Activated naive CD4-positive, alpha-beta T cell treated with anti-CD3 and anti-CD28 coated beads for 36 hours (primary cell): ENCODE measurements at regions not wholly inside any gene's neighbourhood (a gene's known extent, or its start where the extent isn't known, plus 50 kb on each side); places are given as distances from the start of the nearest gene placed in this dataset.
"Not testable (repeated sequence)": the region's sequence is repeated elsewhere in the genome, so short reads cannot be mapped to it uniquely, and the experiment has no call there.

ENCODE experiments used
- CTCF ChIA-PET: fragments of 350-600 bp; sonication (Branson Sonifier 250); formaldehyde crosslinking; loops from one replicate; lab custom pipeline; 2021; ENCODE audit warnings: antibody characterized with exemption; lab: Charles Lee
- DNase-seq: peaks from one replicate; pipeline ENCODE4 v3.0.0-alpha.2; 2020
- H3K27ac Mint-ChIP-seq: one replicate; pipeline ENCODE4 v1.8.0; 2021; ENCODE audit warnings: mild to moderate bottlenecking, mixed read lengths
- H3K27me3 Mint-ChIP-seq: one replicate; pipeline ENCODE4 v1.8.0; 2021; ENCODE audit warnings: low read depth, mixed read lengths
- H3K36me3 Mint-ChIP-seq: one replicate; pipeline ENCODE4 v1.8.0; 2021; ENCODE audit warnings: low read depth, mixed read lengths
- H3K4me1 Mint-ChIP-seq: one replicate; pipeline ENCODE4 v1.8.0; 2021; ENCODE audit warnings: low read depth, mixed read lengths
- H3K4me3 Mint-ChIP-seq: one replicate; pipeline ENCODE4 v1.8.0; 2021; ENCODE audit warnings: mild to moderate bottlenecking, moderate library complexity, mixed read lengths
- H3K9me3 Mint-ChIP-seq: one replicate; pipeline ENCODE4 v1.8.0; 2021; ENCODE audit warnings: mixed read lengths
- intact Hi-C: fragments of 100-400 bp; cut with micrococcal nuclease; formaldehyde crosslinking; loops from one replicate; pipeline ENCODE4 v1.15.1; 2023

- CTCF ChIA-PET = no interaction called here
- Mint-ChIP-seq H3K4me3 (no peak overlapping the region), H3K27me3 (no peaks in the 10 kb centered on the region), H3K4me1 (no peaks in the 10 kb centered on the region), H3K27ac (no peak overlapping the region), H3K9me3 (peaks cover 4% of the 10 kb centered on the region), H3K36me3 (no peaks in the 10 kb centered on the region)
- DNase-seq = no peak
- intact Hi-C loops = no loop called here
Measured at GRCh38 chr13:58500938-58501337, 869.4 kb downstream of the PCDH17 start.

DNA sequence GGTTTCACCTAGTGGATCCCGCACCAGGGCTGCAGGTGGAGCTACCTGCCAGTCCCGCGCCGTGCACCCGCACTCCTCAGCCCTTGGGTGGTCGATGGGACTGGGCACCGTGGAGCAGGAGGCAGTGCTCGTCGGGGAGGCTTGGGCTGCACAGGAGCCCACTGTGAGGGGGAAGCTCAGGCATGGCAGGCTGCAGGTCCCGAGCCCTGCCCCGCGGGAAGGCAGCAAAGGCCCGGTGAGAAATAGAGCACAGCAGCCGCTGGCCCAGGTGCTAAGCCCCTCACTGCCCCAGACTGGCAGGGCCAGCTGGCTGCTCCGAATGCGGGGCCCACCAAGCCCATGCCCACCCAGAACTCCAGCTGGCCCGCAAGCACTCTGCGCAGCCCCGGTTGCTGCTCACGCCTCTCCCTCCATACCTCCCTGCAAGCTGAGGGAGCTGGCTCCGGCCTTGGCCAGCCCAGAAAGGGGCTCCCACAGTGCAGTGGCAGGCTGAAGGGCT, 872.7 kb downstream of the PCDH17 start:
- H3K4me1 Mint-ChIP-seq, H3K36me3 Mint-ChIP-seq, H3K27me3 Mint-ChIP-seq, H3K4me3 Mint-ChIP-seq, DNase-seq, H3K27ac Mint-ChIP-seq, CTCF ChIA-PET, intact Hi-C loops, H3K9me3 Mint-ChIP-seq: not testable (repeated sequence)

GRCh38 chr13:58505262-58505920, 873.8 kb downstream of the PCDH17 start:
- H3K4me1 Mint-ChIP-seq, DNase-seq, CTCF ChIA-PET, H3K27me3 Mint-ChIP-seq, H3K36me3 Mint-ChIP-seq, H3K4me3 Mint-ChIP-seq, intact Hi-C loops, H3K27ac Mint-ChIP-seq: not testable (repeated sequence)
- peaks cover 11% of the 10 kb centered on the region for H3K9me3 Mint-ChIP-seq

GRCh38 chr13:58528351-58528750, 896.8 kb downstream of the PCDH17 start:
- Mint-ChIP-seq H3K27me3 (no peaks in the 10 kb centered on the region), H3K9me3 (peaks cover 9% of the 10 kb centered on the region), H3K4me1 (no peaks in the 10 kb centered on the region), H3K27ac (no peak overlapping the region), H3K36me3 (no peaks in the 10 kb centered on the region), H3K4me3 (no peak overlapping the region)
- DNase-seq = no peak
- CTCF ChIA-PET = no interaction called here
- intact Hi-C loops = no loop called here

DNA sequence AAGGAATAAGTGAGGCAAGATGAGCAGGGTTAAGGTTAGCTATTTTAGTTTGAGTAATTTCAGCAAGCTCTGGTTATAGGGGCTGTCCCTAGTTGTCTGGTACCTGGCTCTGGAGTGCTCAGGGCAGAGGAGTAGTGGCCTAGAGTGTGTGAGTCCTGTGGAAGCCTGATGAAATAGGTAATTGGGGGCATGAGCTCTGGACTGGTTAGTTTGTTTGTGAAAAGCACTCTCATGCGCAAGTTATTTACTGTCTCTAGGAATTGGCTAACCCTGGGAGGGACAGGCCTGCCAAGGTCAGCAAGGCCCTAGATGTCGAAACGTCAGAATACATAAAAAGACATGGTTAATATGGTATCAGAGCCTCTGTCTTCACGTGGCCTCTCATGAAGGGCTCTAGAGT, 900.1 kb downstream of the PCDH17 start:
- H3K4me3 Mint-ChIP-seq = no peak overlapping the region
- H3K4me1 Mint-ChIP-seq = no peaks in the 10 kb centered on the region
- no peak overlapping the region for H3K27ac Mint-ChIP-seq
- peaks cover 11% of the 10 kb centered on the region for H3K9me3 Mint-ChIP-seq
- H3K36me3 Mint-ChIP-seq = no peaks in the 10 kb centered on the region
- H3K27me3 Mint-ChIP-seq = no peaks in the 10 kb centered on the region
- intact Hi-C loops = no loop called here
- no peak for DNase-seq
- CTCF ChIA-PET = no interaction called here

- CTCF ChIA-PET = no interaction called here
- intact Hi-C loops = no loop called here
- Mint-ChIP-seq H3K36me3 (no peaks in the 10 kb centered on the region), H3K27ac (no peak overlapping the region), H3K4me3 (no peak overlapping the region), H3K4me1 (no peaks in the 10 kb centered on the region), H3K27me3 (no peaks in the 10 kb centered on the region), H3K9me3 (peaks cover 9% of the 10 kb centered on the region)
- DNase-seq = no peak
Measured at GRCh38 chr13:58542530-58542929, 911.0 kb downstream of the PCDH17 start.

- H3K36me3 Mint-ChIP-seq = no peaks in the 10 kb centered on the region
- CTCF ChIA-PET = no interaction called here
- H3K4me3 Mint-ChIP-seq = no peak overlapping the region
- no peaks in the 10 kb centered on the region for H3K9me3 Mint-ChIP-seq
- no peak overlapping the region for H3K27ac Mint-ChIP-seq
- H3K4me1 Mint-ChIP-seq = no peaks in the 10 kb centered on the region
- H3K27me3 Mint-ChIP-seq = no peaks in the 10 kb centered on the region
- DNase-seq = no peak
- intact Hi-C loops = no loop called here
Measured at GRCh38 chr13:58547419-58547818, 915.9 kb downstream of the PCDH17 start.

DNA sequence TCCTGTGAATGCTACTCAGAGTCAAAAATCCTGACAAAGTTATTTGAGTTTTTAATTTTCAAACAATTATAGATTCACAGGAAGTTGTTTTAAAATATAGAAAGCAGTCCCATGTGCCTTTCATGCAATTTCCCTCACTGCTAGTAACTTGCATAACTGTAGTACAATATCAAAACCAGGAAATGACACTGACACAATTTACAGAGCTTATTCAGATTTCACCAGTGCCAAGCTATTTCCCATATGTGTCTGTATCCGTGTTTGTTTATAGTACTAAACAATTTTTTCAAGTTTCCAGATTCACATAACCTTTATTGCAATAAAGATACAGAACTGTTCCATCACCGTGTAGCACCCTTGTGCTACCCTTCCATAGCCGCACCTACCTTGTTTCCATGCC, 934.6 kb downstream of the PCDH17 start:
- CTCF ChIA-PET = no interaction called here
- H3K27me3 Mint-ChIP-seq = no peaks in the 10 kb centered on the region

GRCh38 chr13:58573743-58574142, 942.2 kb downstream of the PCDH17 start:
- CTCF ChIA-PET = no interaction called here
- no peaks in the 10 kb centered on the region for H3K27me3 Mint-ChIP-seq
- H3K27ac Mint-ChIP-seq = no peak overlapping the region
- no peak for DNase-seq
- peaks cover 18% of the 10 kb centered on the region for H3K9me3 Mint-ChIP-seq
- H3K4me1 Mint-ChIP-seq = no peaks in the 10 kb centered on the region
- intact Hi-C loops = no loop called here
- H3K36me3 Mint-ChIP-seq = no peaks in the 10 kb centered on the region
- no peak overlapping the region for H3K4me3 Mint-ChIP-seq

More for the DNA sequence above, 934.6 kb downstream of the PCDH17 start:
- no peak for DNase-seq
- intact Hi-C loops = no loop called here
- Mint-ChIP-seq H3K27ac (no peak overlapping the region), H3K36me3 (no peaks in the 10 kb centered on the region), H3K4me1 (no peaks in the 10 kb centered on the region), H3K9me3 (peaks cover 4% of the 10 kb centered on the region), H3K4me3 (no peak overlapping the region)

- Mint-ChIP-seq H3K36me3 (no peaks in the 10 kb centered on the region), H3K9me3 (peaks cover 23% of the 10 kb centered on the region), H3K4me3 (no peak overlapping the region), H3K4me1 (no peaks in the 10 kb centered on the region), H3K27me3 (no peaks in the 10 kb centered on the region), H3K27ac (no peak overlapping the region)
- CTCF ChIA-PET = no interaction called here
- intact Hi-C loops = no loop called here
- no peak for DNase-seq
Measured at GRCh38 chr13:58574791-58575190, 943.2 kb downstream of the PCDH17 start.

- no peak for DNase-seq
- H3K27me3 Mint-ChIP-seq = no peaks in the 10 kb centered on the region
- no peak overlapping the region for H3K27ac Mint-ChIP-seq
- H3K36me3 Mint-ChIP-seq = no peaks in the 10 kb centered on the region
- intact Hi-C loops = no loop called here
- H3K4me3 Mint-ChIP-seq = no peak overlapping the region
- CTCF ChIA-PET = no interaction called here
- H3K4me1 Mint-ChIP-seq = no peaks in the 10 kb centered on the region
- peaks cover 18% of the 10 kb centered on the region for H3K9me3 Mint-ChIP-seq
Measured at GRCh38 chr13:58579468-58579867, 947.9 kb downstream of the PCDH17 start.

DNA sequence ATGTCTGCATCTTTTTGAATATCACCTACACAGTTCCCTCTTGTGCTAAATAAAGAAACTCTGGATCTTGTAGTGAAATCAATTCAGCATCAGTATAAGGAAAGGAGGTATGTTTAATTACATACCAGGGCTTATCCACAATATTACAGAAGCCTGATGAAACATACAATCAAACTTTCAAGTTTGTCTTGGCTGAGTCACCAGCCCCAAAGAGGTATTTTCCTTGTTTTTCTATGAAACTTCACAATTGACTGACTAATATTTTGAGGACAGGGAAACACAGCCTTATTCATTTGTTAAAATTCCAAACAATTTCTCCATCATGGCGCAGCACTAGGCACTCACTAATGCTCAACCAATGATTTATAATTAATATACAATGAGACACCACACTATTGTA, 952.4 kb downstream of the PCDH17 start:
- intact Hi-C loops = no loop called here
- Mint-ChIP-seq H3K9me3 (peaks cover 3% of the 10 kb centered on the region), H3K27me3 (no peaks in the 10 kb centered on the region), H3K4me1 (no peaks in the 10 kb centered on the region), H3K27ac (no peak overlapping the region), H3K36me3 (no peaks in the 10 kb centered on the region), H3K4me3 (no peak overlapping the region)
- DNase-seq = no peak
- CTCF ChIA-PET = no interaction called here

DNA sequence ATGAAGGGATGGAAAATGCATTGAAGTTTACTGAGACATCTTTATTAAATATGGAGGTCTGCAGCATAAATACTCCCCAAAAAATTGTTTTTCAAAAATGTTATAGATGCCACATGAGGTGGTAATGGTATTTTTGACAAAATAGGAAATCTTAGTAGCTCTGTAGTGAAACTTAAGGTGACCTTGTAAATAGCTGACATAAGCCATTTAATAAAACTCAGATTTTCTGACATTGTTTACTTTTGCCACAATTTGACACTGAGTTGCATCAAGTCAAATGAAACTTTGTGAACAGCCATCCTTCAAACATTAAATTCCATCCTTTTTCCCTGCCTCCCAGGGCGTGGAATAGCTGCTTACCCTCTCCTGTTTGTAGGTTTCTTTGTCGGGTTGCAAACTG, 953.1 kb downstream of the PCDH17 start:
- intact Hi-C loops = no loop called here
- H3K36me3 Mint-ChIP-seq = no peaks in the 10 kb centered on the region
- CTCF ChIA-PET = interaction anchor here (0.6 kb wide), 1 partner anchor 240 kb away, joined by 3 read pairs; no protein-coding TSS in a partner anchor
- H3K9me3 Mint-ChIP-seq = no peaks in the 10 kb centered on the region
- H3K27ac Mint-ChIP-seq = no peak overlapping the region
- no peak overlapping the region for H3K4me3 Mint-ChIP-seq
- no peaks in the 10 kb centered on the region for H3K27me3 Mint-ChIP-seq
- no peak for DNase-seq
- H3K4me1 Mint-ChIP-seq = no peaks in the 10 kb centered on the region
